ENCODE measurements at regions not wholly inside any gene's neighbourhood (a gene's known extent, or its start where the extent isn't known, plus 50 kb on each side); places are given as distances from the start of the nearest gene placed in this dataset.

DNA sequence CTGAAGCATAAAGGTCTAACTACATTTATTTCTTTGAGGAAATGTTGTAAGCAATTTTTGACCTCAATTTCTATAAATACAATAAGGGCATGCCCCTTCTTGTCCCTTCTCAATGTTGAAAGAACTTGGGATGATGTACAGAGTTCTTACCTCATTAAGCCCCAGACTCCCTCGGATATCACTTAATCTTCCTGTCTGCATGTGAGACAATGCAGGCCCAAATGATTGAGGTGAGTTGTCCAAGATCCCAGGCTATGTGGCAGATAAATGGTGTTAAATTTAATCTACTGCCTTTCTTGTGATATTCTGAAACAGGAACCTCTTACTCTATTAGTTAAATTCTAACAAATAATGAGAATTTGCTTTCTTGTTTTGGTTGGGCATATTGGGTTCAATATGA, 1073.4 kb upstream of the GYPC start:
- TF ChIP-seq, protein P1, sequence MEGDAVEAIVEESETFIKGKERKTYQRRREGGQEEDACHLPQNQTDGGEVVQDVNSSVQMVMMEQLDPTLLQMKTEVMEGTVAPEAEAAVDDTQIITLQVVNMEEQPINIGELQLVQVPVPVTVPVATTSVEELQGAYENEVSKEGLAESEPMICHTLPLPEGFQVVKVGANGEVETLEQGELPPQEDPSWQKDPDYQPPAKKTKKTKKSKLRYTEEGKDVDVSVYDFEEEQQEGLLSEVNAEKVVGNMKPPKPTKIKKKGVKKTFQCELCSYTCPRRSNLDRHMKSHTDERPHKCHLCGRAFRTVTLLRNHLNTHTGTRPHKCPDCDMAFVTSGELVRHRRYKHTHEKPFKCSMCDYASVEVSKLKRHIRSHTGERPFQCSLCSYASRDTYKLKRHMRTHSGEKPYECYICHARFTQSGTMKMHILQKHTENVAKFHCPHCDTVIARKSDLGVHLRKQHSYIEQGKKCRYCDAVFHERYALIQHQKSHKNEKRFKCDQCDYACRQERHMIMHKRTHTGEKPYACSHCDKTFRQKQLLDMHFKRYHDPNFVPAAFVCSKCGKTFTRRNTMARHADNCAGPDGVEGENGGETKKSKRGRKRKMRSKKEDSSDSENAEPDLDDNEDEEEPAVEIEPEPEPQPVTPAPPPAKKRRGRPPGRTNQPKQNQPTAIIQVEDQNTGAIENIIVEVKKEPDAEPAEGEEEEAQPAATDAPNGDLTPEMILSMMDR (IDR thresholded peaks at IDR 0.05) = no peak
- no peak for TF ChIP-seq EP300 (IDR thresholded peaks at IDR 0.05)
